HG02678 (cell line): ENCODE measurements at regions not wholly inside any gene's neighbourhood (a gene's known extent, or its start where the extent isn't known, plus 50 kb on each side); places are given as distances from the start of the nearest gene placed in this dataset.
A peak's percentile ranks its signal among the peaks of the same experiment; 100 is the strongest.
"Not testable (repeated sequence)": the region's sequence is repeated elsewhere in the genome, so short reads cannot be mapped to it uniquely, and the experiment has no call there.

ENCODE experiments used
- ATAC-seq: cut with Tn5 transposase; IDR thresholded peaks from one replicate; pipeline ENCODE4 v1.9.1; 2021; ENCODE audit warnings: mild to moderate bottlenecking, moderate library complexity; ENCODE audit not compliant: unreplicated experiment

GRCh38 chr13:28574617-28575142, 79.8 kb upstream of the FLT1 start:
- no peak for ATAC-seq

GRCh38 chr13:28573595-28574373, 78.9 kb upstream of the FLT1 start:
- ATAC-seq = no peak

GRCh38 chr13:28572871-28573270, 77.9 kb upstream of the FLT1 start:
- ATAC-seq = no peak

GRCh38 chr13:28570356-28570755, 75.4 kb upstream of the FLT1 start:
- not testable (repeated sequence) for ATAC-seq

- ATAC-seq = no peak
Measured at GRCh38 chr13:28569886-28570285, 75.0 kb upstream of the FLT1 start.

- ATAC-seq = peak; percentile 77
Measured at GRCh38 chr13:28568286-28568685, 73.4 kb upstream of the FLT1 start.

- no peak for ATAC-seq
Measured at GRCh38 chr13:28566891-28567290, 72.0 kb upstream of the FLT1 start.

- ATAC-seq = no peak
Measured at GRCh38 chr13:28566283-28566682, 71.4 kb upstream of the FLT1 start.

- no peak for ATAC-seq
Measured at GRCh38 chr13:28564030-28564429, 69.1 kb upstream of the FLT1 start.

GRCh38 chr13:28563609-28564008, 68.7 kb upstream of the FLT1 start:
- no peak for ATAC-seq

GRCh38 chr13:28560612-28561011, 65.7 kb upstream of the FLT1 start:
- no peak for ATAC-seq

- ATAC-seq = no peak
Measured at GRCh38 chr13:28559636-28560259, 64.8 kb upstream of the FLT1 start.

- ATAC-seq = no peak
Measured at GRCh38 chr13:28558567-28558966, 63.6 kb upstream of the FLT1 start.

GRCh38 chr13:28557725-28558520, 63.0 kb upstream of the FLT1 start:
- no peak for ATAC-seq

GRCh38 chr13:28555096-28555495, 60.2 kb upstream of the FLT1 start:
- ATAC-seq = no peak

GRCh38 chr13:28553971-28554370, 59.0 kb upstream of the FLT1 start:
- no peak for ATAC-seq

- ATAC-seq = no peak
Measured at GRCh38 chr13:28552288-28552687, 57.4 kb upstream of the FLT1 start.

- no peak for ATAC-seq
Measured at GRCh38 chr13:28551498-28551895, 56.6 kb upstream of the FLT1 start.

GRCh38 chr13:28550721-28551497, 56.0 kb upstream of the FLT1 start:
- ATAC-seq = no peak

- ATAC-seq = no peak
Measured at GRCh38 chr13:28550091-28550490, 55.2 kb upstream of the FLT1 start.

- ATAC-seq = no peak
Measured at GRCh38 chr13:28548872-28549271, 53.9 kb upstream of the FLT1 start.
